SU-DHL-6 (cell line): ENCODE measurements at regions not wholly inside any gene's neighbourhood (a gene's known extent, or its start where the extent isn't known, plus 50 kb on each side); places are given as distances from the start of the nearest gene placed in this dataset.

Experiments used
- H2AFZ ChIP-seq: fragments of 200-600 bp; sonication (generic); 2 replicates; pipeline ENCODE4 v1.6.1; 2014; ENCODE audit warnings: low read depth, mild to moderate bottlenecking, moderate library complexity, mixed read lengths, antibody characterized with exemption, low read length; ENCODE audit not compliant: severe bottlenecking
- H3F3A ChIP-seq: fragments of 200-600 bp; shearing (Covaris generic); 2 replicates; pipeline ENCODE4 v1.6.0; 2016; ENCODE audit warnings: antibody characterized with exemption, mild to moderate bottlenecking; ENCODE audit not compliant: insufficient read depth
- H3K27ac ChIP-seq: fragments of 200-600 bp; sonication (generic); 2 replicates; pipeline ENCODE4 v1.5.1; 2016; ENCODE audit warnings: low read depth, mild to moderate bottlenecking, low read length, moderate library complexity, mixed read lengths
- H3K27me3 ChIP-seq: fragments of 200-600 bp; sonication (generic), shearing (Covaris generic); 2 replicates; pipeline ENCODE4 v1.6.0; 2014; ENCODE audit warnings: mild to moderate bottlenecking, low read length
- H3K36me3 ChIP-seq: fragments of 200-600 bp; sonication (generic); 2 replicates; pipeline ENCODE4 v1.6.1; 2014; ENCODE audit warnings: mild to moderate bottlenecking, low read length, mixed read lengths
- H3K4me2 ChIP-seq: fragments of 300-600, 200-600 bp; shearing (Covaris generic), sonication (generic); 2 replicates; pipeline ENCODE4 v1.6.0; 2014; ENCODE audit warnings: low read length, low read depth, mild to moderate bottlenecking; ENCODE audit not compliant: poor library complexity, severe bottlenecking
- H3K4me3 ChIP-seq: fragments of 200-600 bp; sonication (generic); 2 replicates; pipeline ENCODE4 v1.5.1; 2014; ENCODE audit warnings: antibody characterized with exemption, low read length, mild to moderate bottlenecking, mixed read lengths; ENCODE audit not compliant: insufficient read depth, poor library complexity, severe bottlenecking
- H3K79me2 ChIP-seq: fragments of 200-600 bp; sonication (generic); 2 replicates; pipeline ENCODE4 v1.6.1; 2014; ENCODE audit warnings: mild to moderate bottlenecking, low read length, moderate library complexity; ENCODE audit not compliant: insufficient read depth
- H3K9ac ChIP-seq: fragments of 200-600 bp; sonication (generic); 2 replicates; pipeline ENCODE4 v1.7.0; 2014; ENCODE audit warnings: mild to moderate bottlenecking, low read length
- H3K9me2 ChIP-seq: fragments of 200-600 bp; sonication (generic); replicated peaks from 2 replicates; pipeline ENCODE4 v1.6.1; 2014; ENCODE audit warnings: low read length; ENCODE audit not compliant: insufficient read depth
- H3K9me3 ChIP-seq: fragments of 200-600 bp; sonication (generic); 2 replicates; pipeline ENCODE4 v1.6.1; 2014; ENCODE audit warnings: low read length, mixed read lengths; ENCODE audit not compliant: insufficient read depth
- H4K20me1 ChIP-seq: fragments of 200-600 bp; sonication (generic); 2 replicates; pipeline ENCODE4 v1.6.1; 2014; ENCODE audit warnings: low read depth, mild to moderate bottlenecking, antibody characterized with exemption, low read length, moderate library complexity, mixed read lengths
- EZH2phosphoT487 ChIP-seq: fragments of 200-600 bp; sonication (generic), shearing (Covaris generic); conservative IDR thresholded peaks from 2 replicates; pipeline ENCODE4 v1.6.1; 2018; ENCODE audit warnings: mild to moderate bottlenecking, antibody characterized with exemption, low read length, moderate library complexity, mixed read lengths
- TF ChIP-seq, protein P1 (sequence below): fragments of 200-600 bp; sonication (generic); IDR thresholded peaks from one replicate; pipeline ENCODE4 v1.5.1; 2017; ENCODE audit warnings: antibody characterized with exemption, mild to moderate bottlenecking, low read length, moderate library complexity; ENCODE audit not compliant: insufficient read depth, poor library complexity, severe bottlenecking

DNA sequence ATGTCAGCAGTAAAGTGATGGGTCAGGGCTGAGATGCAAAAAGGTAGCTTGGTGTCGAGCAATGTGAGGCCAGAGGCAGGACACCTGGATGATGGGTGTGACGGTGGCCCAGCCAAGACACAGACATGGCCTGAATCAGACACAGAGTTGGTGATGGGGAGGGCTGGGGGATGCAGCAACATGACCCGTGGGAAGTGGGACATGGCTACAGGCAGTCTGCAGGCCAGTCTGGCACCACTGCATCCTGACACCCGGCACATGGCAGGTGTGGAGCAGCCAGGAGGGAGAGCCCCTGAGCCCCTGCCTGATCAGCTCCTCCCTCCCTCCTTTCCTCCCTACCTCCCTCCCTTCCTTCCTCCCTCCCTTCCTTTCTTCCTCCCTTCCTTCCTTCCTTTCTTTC, 114.8 kb upstream of the WDR11 start:
- no peak for TF ChIP-seq EZH2phosphoT487
- TF ChIP-seq, protein P1, sequence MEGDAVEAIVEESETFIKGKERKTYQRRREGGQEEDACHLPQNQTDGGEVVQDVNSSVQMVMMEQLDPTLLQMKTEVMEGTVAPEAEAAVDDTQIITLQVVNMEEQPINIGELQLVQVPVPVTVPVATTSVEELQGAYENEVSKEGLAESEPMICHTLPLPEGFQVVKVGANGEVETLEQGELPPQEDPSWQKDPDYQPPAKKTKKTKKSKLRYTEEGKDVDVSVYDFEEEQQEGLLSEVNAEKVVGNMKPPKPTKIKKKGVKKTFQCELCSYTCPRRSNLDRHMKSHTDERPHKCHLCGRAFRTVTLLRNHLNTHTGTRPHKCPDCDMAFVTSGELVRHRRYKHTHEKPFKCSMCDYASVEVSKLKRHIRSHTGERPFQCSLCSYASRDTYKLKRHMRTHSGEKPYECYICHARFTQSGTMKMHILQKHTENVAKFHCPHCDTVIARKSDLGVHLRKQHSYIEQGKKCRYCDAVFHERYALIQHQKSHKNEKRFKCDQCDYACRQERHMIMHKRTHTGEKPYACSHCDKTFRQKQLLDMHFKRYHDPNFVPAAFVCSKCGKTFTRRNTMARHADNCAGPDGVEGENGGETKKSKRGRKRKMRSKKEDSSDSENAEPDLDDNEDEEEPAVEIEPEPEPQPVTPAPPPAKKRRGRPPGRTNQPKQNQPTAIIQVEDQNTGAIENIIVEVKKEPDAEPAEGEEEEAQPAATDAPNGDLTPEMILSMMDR = no peak
- Histone ChIP-seq H3K27me3 (no peaks in the 10 kb centered on the region), H3K79me2 (no peaks in the 10 kb centered on the region), H4K20me1 (no peaks in the 10 kb centered on the region), H2AFZ (no peak overlapping the region), H3K27ac (no peak overlapping the region), H3K9me3 (no peaks in the 10 kb centered on the region), H3K4me2 (no peak overlapping the region), H3K36me3 (no peaks in the 10 kb centered on the region), H3K4me3 (no peak overlapping the region), H3K9me2 (no peaks in the 10 kb centered on the region), H3K9ac (no peak overlapping the region), H3F3A (no peaks in the 10 kb centered on the region)

DNA sequence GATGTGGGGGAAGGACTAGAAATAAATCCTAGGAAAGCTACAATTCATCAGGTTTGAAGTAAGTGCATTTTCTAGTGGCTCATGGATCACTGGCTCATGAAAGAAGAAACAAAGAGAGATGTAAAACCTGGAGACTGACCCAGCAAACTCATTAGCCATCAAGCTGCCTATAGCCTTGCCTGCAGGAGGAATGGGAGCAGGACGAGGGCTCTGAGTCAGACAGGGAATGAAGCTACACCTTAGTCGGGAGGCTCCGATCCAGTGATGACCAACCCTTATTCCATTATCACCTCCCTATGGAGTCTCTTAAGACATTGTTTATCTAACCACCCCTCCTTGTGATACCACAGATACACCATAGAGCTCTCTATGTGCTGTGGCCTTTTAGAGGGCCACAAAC, 112.5 kb upstream of the WDR11 start:
- H3K79me2 ChIP-seq = no peaks in the 10 kb centered on the region
- TF ChIP-seq, protein P1 = no peak
- no peak for TF ChIP-seq EZH2phosphoT487
- no peaks in the 10 kb centered on the region for H4K20me1 ChIP-seq
- H3K9me3 ChIP-seq = no peaks in the 10 kb centered on the region
- no peaks in the 10 kb centered on the region for H3K27me3 ChIP-seq
- H3K27ac ChIP-seq = no peak overlapping the region
- H3K9ac ChIP-seq = no peak overlapping the region
- no peak overlapping the region for H3K4me2 ChIP-seq
- H2AFZ ChIP-seq = no peak overlapping the region
- no peak overlapping the region for H3K4me3 ChIP-seq
- H3K9me2 ChIP-seq = no peaks in the 10 kb centered on the region
- H3K36me3 ChIP-seq = no peaks in the 10 kb centered on the region
- H3F3A ChIP-seq = no peaks in the 10 kb centered on the region

DNA sequence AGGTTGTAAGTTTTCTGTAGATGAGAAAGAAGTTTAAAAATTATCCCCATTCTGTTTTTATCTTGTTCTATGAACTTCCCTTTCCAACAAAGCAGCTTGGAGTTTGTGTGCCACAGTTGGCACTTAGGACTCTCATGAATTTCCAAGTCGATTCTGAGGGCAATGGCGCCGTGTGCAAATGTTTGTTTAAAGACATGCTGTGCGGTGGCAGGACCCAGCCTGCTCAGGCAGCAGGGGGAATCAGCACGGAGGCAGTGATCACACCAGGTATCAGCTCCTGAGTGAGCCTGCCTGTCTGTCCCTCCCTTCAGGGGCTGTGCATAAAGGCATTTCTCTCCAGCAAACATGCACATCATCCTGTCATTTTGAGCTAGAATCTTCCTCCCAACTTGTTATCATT, 109.8 kb upstream of the WDR11 start:
- no peaks in the 10 kb centered on the region for H3K36me3 ChIP-seq
- no peak overlapping the region for H3K27ac ChIP-seq
- no peaks in the 10 kb centered on the region for H3K79me2 ChIP-seq
- H2AFZ ChIP-seq = no peak overlapping the region
- no peaks in the 10 kb centered on the region for H4K20me1 ChIP-seq
- H3K4me2 ChIP-seq = no peak overlapping the region
- H3K9me2 ChIP-seq = no peaks in the 10 kb centered on the region
- TF ChIP-seq EZH2phosphoT487 = no peak
- TF ChIP-seq, protein P1 = no peak
- H3K27me3 ChIP-seq = no peaks in the 10 kb centered on the region
- no peak overlapping the region for H3K9ac ChIP-seq
- H3F3A ChIP-seq = no peaks in the 10 kb centered on the region
- H3K9me3 ChIP-seq = no peaks in the 10 kb centered on the region
- no peak overlapping the region for H3K4me3 ChIP-seq

DNA sequence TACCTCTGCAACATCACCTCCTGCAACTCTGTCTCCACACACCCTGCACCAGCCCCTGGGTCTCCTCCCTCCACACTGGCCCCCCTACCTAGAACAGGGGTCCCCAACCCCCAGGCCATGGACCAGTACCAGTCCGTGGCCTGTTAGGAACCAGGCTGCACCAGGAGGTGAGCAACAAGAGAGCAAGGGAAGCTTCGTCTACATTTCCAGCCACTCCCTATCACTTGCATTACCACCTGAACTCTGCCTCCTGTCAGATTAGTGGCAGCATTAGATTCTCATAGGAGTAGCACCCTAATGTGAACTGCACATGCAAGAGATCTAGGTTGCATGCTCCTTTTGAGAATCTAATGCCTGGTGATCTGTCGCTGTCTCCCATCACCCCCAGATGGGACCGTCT, 108.8 kb upstream of the WDR11 start:
- no peaks in the 10 kb centered on the region for H3F3A ChIP-seq
- no peak overlapping the region for H3K4me3 ChIP-seq
- H3K9ac ChIP-seq = no peak overlapping the region
- H2AFZ ChIP-seq = no peak overlapping the region
- TF ChIP-seq, protein P1 = no peak
- no peak for TF ChIP-seq EZH2phosphoT487
- H4K20me1 ChIP-seq = no peaks in the 10 kb centered on the region
- no peaks in the 10 kb centered on the region for H3K27me3 ChIP-seq
- no peaks in the 10 kb centered on the region for H3K79me2 ChIP-seq
- no peaks in the 10 kb centered on the region for H3K9me2 ChIP-seq
- H3K4me2 ChIP-seq = no peak overlapping the region
- no peaks in the 10 kb centered on the region for H3K36me3 ChIP-seq
- no peak overlapping the region for H3K27ac ChIP-seq
- H3K9me3 ChIP-seq = no peaks in the 10 kb centered on the region
